Activated gamma-delta T cell (primary cell): ENCODE measurements at regions not wholly inside any gene's neighbourhood (a gene's known extent, or its start where the extent isn't known, plus 50 kb on each side); places are given as distances from the start of the nearest gene placed in this dataset.
"Not testable (repeated sequence)": the region's sequence is repeated elsewhere in the genome, so short reads cannot be mapped to it uniquely, and the experiment has no call there.

ENCODE experiments used
- DNase-seq: peaks from one replicate; lab custom pipeline; 2025; lab: John Stamatoyannopoulos, UW

DNA sequence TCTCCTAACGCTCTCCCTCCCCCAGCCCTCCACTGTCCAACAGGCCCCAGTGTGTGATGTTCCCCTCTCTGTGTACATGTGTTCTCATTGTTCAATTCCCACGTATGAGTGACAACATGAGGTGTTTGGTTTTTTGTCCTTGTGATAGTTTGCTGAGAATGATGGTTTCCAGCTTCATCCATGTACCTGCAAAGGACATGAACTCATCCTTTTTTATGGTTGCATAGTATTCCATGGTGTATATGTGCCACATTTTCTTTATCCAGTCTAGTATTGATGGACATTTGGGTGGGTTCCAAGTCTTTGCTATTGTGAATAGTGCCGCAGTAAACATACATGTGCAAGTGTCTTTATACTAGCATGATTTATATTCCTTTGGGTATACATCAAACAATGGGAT is 347.4 kb downstream of the MAGEE1 start:
- DNase-seq = not testable (repeated sequence)

GRCh38 chrX:76796311-76796710 is 368.8 kb downstream of the MAGEE1 start:
- DNase-seq = no peak

DNA sequence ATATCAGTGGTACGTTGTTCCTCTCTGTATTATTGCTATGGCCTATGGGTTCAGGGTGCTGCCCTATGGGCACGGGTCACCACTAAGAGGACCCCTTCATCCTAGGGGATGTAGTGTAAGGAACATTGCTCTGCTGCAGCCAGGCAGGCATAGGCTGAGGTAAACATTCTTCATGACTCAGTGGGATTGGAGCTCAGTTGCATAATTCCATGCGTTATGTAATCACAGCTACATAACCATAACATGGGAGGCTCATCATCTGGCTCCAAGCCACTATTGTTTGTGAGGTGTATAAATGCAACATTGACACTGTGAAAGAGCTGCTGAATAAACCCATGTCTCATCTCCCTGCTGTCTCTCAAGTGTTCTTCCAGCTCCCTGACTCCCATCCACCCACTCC is 375.2 kb downstream of the MAGEE1 start:
- DNase-seq = no peak

DNA sequence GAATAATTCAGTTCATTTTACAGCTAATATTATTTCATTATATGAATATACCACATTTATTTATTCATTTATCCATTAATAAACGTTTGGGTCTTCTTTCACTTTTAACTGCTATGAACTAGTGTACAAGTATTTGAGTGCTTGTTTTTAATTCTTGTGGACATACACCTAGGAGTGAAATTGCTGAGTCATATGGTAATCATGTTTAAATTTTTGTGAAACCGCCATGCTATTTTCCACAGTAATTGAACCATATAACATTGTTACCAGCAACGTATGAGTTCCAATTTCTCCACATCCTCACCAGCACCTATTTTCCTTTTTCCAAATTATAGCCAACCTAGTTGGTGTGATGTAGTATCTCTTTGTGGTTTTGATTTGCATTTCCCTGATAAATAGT is 388.2 kb downstream of the MAGEE1 start:
- no peak for DNase-seq

GRCh38 chrX:76817279-76817678 is 389.8 kb downstream of the MAGEE1 start:
- DNase-seq = not testable (repeated sequence)

DNA sequence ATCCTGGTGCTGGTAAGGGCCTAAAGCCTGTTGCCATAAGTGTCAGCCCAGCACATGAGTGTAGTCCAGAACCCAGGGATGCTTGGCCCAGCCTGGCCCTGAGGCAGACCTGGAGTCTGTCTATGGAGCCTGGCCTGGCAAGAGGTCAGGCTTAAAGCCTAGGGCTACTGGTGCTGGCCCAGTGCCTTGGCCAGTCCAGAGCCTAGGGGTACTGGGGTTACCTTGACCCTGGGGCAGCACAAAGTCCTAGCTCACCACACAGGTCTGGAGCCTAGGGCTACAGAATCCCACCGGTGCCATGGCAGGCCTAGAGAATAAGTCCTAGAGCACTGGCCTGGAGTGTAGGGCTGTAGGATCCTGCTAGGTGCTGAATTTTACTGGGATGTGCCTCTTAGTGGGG is 393.8 kb downstream of the MAGEE1 start:
- DNase-seq = no peak

DNA sequence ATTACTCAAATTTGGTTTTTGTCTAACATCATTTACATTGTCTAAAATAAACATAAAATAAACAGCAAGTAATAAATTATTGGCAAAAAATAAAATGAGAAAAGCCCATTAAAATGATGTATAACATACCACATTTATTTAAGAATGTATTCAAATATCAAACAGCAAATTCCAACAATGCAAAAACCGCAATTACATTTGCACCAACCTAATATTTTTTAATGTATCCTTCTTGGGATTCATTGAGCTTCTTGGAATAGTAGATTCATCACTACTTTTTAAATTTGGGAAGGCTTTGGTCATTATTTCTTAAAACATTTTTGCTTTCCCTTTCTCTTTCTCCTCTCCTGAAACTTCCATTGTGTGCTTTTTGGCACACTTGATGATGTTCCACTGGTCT is 400.2 kb downstream of the MAGEE1 start:
- no peak for DNase-seq

- DNase-seq = not testable (repeated sequence)
Measured at GRCh38 chrX:76840902-76841301, 413.4 kb downstream of the MAGEE1 start.

GRCh38 chrX:76850851-76851250 is 423.3 kb downstream of the MAGEE1 start:
- DNase-seq = no peak

DNA sequence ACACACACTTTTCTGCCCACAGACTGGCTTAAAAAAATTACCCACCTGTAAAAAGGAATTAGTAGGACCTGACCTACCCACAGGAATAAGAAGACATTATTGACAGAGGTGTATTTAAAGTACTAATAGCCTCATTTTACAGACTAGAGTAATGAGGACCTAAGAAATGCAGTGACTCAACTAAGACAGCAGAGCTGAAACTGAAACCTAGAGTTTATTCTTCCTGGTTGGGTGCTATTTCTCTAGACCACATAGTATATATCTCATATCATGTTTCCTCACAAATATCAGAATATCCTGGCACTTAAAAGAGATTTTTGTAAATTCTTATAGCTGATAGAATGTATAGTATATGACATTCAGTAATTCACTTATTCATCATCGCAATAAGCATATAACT is 435.0 kb downstream of the MAGEE1 start:
- no peak for DNase-seq

- DNase-seq = no peak
Measured at GRCh38 chrX:76893930-76894329, 466.4 kb downstream of the MAGEE1 start.

DNA sequence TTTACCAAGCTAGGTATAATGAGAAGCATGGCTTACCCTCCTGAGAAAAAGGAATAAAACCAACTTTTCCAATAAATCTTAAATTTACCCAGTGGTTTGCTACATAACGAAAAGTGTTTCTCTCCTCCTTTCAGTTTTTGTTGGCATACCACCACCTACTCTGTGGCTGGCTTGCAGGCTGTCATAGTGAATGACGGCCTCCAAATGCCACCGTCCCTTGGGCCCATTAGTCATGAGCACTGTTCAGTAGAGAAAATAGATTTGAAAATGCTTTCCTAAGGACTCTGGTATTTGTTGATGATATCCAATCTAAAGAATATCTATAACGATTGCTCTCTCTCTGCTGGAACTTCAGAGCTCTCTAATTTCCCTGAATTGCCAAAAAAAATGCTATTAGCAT is 488.3 kb downstream of the MAGEE1 start:
- no peak for DNase-seq

- no peak for DNase-seq
Measured at GRCh38 chrX:76918033-76918432, 490.5 kb downstream of the MAGEE1 start.

GRCh38 chrX:76919761-76920160 is 492.3 kb downstream of the MAGEE1 start:
- DNase-seq = no peak

DNA sequence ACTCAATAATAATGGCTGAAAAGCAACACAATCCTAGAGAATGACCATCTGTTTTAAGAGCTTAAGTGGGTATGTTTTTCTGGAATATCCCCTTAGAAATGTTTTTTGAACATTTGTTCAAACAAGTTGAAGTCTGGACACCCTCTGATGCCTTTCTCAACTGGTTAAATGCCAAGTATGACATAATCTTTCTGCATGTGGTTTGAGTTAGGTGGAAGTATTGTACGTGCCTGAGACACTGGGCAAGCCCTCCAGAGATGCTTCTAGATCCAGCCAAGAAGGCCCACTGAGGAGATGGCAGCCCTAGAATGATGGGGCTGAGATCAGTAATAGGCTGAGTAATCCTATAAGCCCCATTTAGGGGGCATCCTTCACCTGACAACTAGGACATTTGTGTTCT is 493.1 kb downstream of the MAGEE1 start:
- DNase-seq = no peak

DNA sequence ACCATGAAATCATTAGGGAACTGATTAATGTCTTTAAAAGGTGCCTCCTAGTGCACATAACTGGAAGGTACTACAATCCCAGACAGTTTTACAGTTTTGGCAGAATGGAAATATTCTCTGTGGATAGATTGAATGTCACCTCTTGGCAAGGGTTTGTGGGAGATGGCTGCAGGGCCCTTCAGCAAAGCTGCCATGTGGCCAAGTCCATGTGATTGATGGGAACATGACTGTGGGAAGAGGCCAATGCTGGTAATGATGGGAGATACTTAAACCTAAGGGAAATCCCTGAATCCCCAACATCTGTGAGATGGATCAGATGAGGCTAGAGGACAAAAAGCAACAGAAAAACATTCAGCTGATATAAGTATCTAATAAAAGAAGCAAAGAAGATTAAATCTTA is 493.7 kb downstream of the MAGEE1 start:
- no peak for DNase-seq

DNA sequence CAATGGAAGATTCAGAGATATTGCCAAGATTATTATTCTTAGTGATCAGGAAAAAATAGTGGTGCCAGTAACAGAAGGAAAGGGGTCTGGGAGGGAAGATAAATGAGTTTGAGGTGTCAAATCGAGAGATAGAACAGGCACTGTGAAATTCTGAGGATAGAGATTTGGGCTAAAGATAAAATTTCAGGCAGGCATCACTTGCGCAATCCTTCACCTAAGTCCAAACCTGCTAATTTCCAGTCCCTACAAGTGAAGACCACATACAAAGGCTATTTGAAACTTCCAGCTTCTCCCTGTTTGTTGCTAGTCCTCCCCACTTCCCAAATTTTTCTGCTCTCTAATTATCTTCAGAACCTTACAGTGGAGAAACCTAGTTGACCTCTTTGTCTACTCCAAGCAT is 494.6 kb downstream of the MAGEE1 start:
- DNase-seq = no peak

DNA sequence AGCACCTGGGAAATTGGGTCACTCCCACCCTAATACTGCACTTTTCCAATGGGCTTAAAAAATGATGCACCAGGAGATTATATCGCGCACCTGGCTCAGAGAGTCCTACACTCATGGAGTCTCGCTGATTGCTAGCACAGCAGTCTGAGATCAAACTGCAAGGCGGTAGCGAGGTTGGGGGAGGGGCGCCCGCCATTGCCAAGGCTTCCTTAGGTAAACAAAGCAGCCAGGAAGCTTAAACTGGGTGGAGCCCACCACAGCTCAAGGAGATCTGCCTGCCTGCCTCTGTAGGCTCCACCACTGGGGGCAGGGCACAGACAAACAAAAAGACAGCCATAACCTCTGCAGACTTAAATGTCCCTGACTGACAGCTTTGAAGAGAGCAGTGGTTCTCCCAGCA is 497.1 kb downstream of the MAGEE1 start:
- DNase-seq = not testable (repeated sequence)

GRCh38 chrX:76931518-76931917 is 504.0 kb downstream of the MAGEE1 start:
- DNase-seq = no peak

GRCh38 chrX:76957485-76957884 is 489.7 kb upstream of the FGF16 start:
- no peak for DNase-seq

- no peak for DNase-seq
Measured at GRCh38 chrX:76971393-76972376, 475.5 kb upstream of the FGF16 start.

GRCh38 chrX:76977452-76977851 is 469.7 kb upstream of the FGF16 start:
- DNase-seq = no peak

- no peak for DNase-seq
Measured at GRCh38 chrX:76987381-76987780, 459.8 kb upstream of the FGF16 start.

DNA sequence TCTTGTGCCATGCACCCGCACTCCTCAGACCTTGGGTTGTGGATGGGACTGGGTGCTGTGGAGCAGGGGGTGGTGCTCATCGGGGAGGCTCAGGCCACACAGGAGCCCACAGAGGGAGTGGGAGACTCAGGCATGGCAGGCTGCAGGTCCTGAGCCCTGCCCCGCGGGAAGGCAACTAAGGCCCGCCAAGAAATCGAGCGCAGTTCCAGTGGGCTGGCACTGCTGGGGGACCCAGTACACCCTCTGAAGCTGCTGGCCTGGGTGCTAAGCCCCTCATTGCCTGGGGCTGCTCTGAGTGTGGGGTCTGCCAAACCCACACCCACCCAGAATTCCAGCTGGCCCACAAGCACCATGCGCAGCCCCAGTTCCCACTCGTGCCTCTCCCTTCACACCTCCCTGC is 450.5 kb upstream of the FGF16 start:
- no peak for DNase-seq
